HCT116 (cell line): ENCODE measurements at regions not wholly inside any gene's neighbourhood (a gene's known extent, or its start where the extent isn't known, plus 50 kb on each side); places are given as distances from the start of the nearest gene placed in this dataset.

Source experiments
- ATAC-seq: fragments of 200-7000 bp; cut with Tn5 transposase; 2 replicates; pipeline ENCODE4 v1.9.1; 2020; ENCODE audit warnings: mild to moderate bottlenecking, moderate library complexity
- BruUV-seq: library from RNA; stranded (reverse); fragments of 400-500 nt; replicated peaks from 2 replicates; lab custom pipeline; 2021; lab: Mats Ljungman, UMichigan
- CTCF ChIA-PET: fragments of 300-600 bp; sonication (Branson Sonifier 250); formaldehyde crosslinking; loops from one replicate; lab custom pipeline; 2021; ENCODE audit warnings: antibody characterized with exemption; lab: Charles Lee
- POLR2A ChIA-PET: fragments of 300-600, 350-600 bp; sonication (Branson Sonifier 250); formaldehyde crosslinking; loops from one replicate; lab custom pipeline; 2021; ENCODE audit warnings: antibody characterized with exemption; lab: Charles Lee
- RAD21 ChIA-PET, 2 experiments: fragments of 300-600 bp; sonication (Branson Sonifier 250); formaldehyde crosslinking; loops; one replicate each; lab custom pipeline; 2023; ENCODE audit warnings: low total read pairs in 2 of 2; ENCODE audit not compliant: uncharacterized antibody in 2 of 2, unreplicated experiment in 2 of 2, low non-redundant PET in 1 of 2; lab: Charles Lee
- DNase-seq: peaks from one replicate; pipeline ENCODE4 v3.0.0-alpha.2; 2010; ENCODE audit warnings: low read depth, low spot score
- H2AFZ ChIP-seq: fragments of 200-600 bp; shearing (Covaris generic), sonication (generic); 2 replicates; pipeline ENCODE4 v1.6.1; 2017; ENCODE audit warnings: low read depth, mixed run types, mixed read lengths, antibody characterized with exemption, low read length; ENCODE audit not compliant: poor library complexity, severe bottlenecking
- H3K27ac ChIP-seq: 2 replicates; pipeline ENCODE4 v1.5.1; 2012; ENCODE audit warnings: low read depth, low read length
- H3K27me3 ChIP-seq: fragments of 200-600 bp; sonication (generic); 2 replicates; pipeline ENCODE4 v1.6.1; 2016; ENCODE audit warnings: mixed run types, low read length, mixed read lengths; ENCODE audit not compliant: insufficient read depth
- H3K36me3 ChIP-seq, 2 experiments: fragments of 200-500 bp in 1 of 2; fragments of 200-600 bp in 1 of 2; sonication (Bioruptor generic) in 1 of 2; sonication (generic) in 1 of 2; 2 replicates each; pipeline versions ENCODE4 v1.5.1 to v1.6.1; 2014 to 2016; ENCODE audit warnings: low read length in 2 of 2, inconsistent platforms in 1 of 2, mixed read lengths in 1 of 2, mixed run types in 1 of 2; ENCODE audit not compliant: insufficient read depth in 2 of 2, control insufficient read depth in 1 of 2
- H3K4me1 ChIP-seq, 2 experiments: fragments of 200-600 bp in 1 of 2; sonication (generic) in 1 of 2; 2 replicates each; pipeline versions ENCODE4 v1.5.1 to v1.6.1; 2012 to 2017; ENCODE audit warnings: low read length in 2 of 2, inconsistent platforms in 1 of 2, mild to moderate bottlenecking in 1 of 2, mixed read lengths in 1 of 2, mixed run types in 1 of 2, moderate library complexity in 1 of 2; ENCODE audit not compliant: insufficient read depth in 2 of 2, control insufficient read depth in 1 of 2
- H3K4me2 ChIP-seq: fragments of 200-600 bp; sonication (generic); 2 replicates; pipeline ENCODE4 v1.6.1; 2017; ENCODE audit warnings: mixed run types, low read length, mixed read lengths
- H3K4me3 ChIP-seq, 2 experiments: fragments of 200-600 bp in 1 of 2; sonication (generic) in 1 of 2; replicated peaks in 1 of 2; 2 replicates each; pipeline ENCODE4 v1.5.1; 2011 to 2016; ENCODE audit warnings: low read length in 2 of 2, control low read depth in 1 of 2, low read depth in 1 of 2, mild to moderate bottlenecking in 1 of 2, mixed read lengths in 1 of 2, mixed run types in 1 of 2
- H3K79me2 ChIP-seq: fragments of 200-600 bp; sonication (generic); 2 replicates; pipeline ENCODE4 v1.6.1; 2017; ENCODE audit warnings: mild to moderate bottlenecking, mixed run types, low read length, moderate library complexity, mixed read lengths; ENCODE audit not compliant: insufficient read depth
- H3K9ac ChIP-seq: fragments of 200-600 bp; sonication (generic); 2 replicates; pipeline ENCODE4 v1.6.1; 2016; ENCODE audit warnings: low read length, mixed read lengths
- H3K9me2 ChIP-seq: fragments of 200-600 bp; sonication (generic), shearing (Covaris generic); 2 replicates; pipeline ENCODE4 v1.6.1; 2017; ENCODE audit warnings: mixed run types, mild to moderate bottlenecking, moderate library complexity; ENCODE audit not compliant: insufficient read depth
- H3K9me3 ChIP-seq, 2 experiments: fragments of 200-500 bp in 1 of 2; fragments of 200-600 bp in 1 of 2; sonication (Bioruptor generic) in 1 of 2; sonication (generic) in 1 of 2; 2 replicates each; pipeline ENCODE4 v1.6.1; 2014 to 2017; ENCODE audit warnings: low read length in 2 of 2, mixed read lengths in 2 of 2, inconsistent platforms in 1 of 2, low read depth in 1 of 2, mild to moderate bottlenecking in 1 of 2, mixed run types in 1 of 2, moderate library complexity in 1 of 2; ENCODE audit not compliant: control insufficient read depth in 1 of 2, insufficient read depth in 1 of 2
- H4K20me1 ChIP-seq: fragments of 200-600 bp; sonication (generic), shearing (Covaris generic); 2 replicates; pipeline ENCODE4 v1.6.1; 2017; ENCODE audit warnings: mixed run types, mild to moderate bottlenecking, moderate library complexity; ENCODE audit not compliant: insufficient read depth
- ATF3 ChIP-seq: IDR thresholded peaks from 2 replicates; pipeline ENCODE4 v1.6.1; 2012
- CEBPB ChIP-seq: IDR thresholded peaks from 2 replicates; pipeline ENCODE4 v1.6.1; 2012; ENCODE audit warnings: low read depth
- EGR1 ChIP-seq: IDR thresholded peaks from 2 replicates; pipeline ENCODE4 v1.6.1; 2012; ENCODE audit warnings: low read depth
- EZH2phosphoT487 ChIP-seq: fragments of 200-600 bp; IDR thresholded peaks from 2 replicates; pipeline ENCODE4 v1.6.1; 2018; ENCODE audit warnings: antibody characterized with exemption, borderline replicate concordance
- SRF ChIP-seq: IDR thresholded peaks from 2 replicates; pipeline ENCODE4 v1.6.1; 2012; ENCODE audit warnings: low read depth
- TCF7L2 ChIP-seq: IDR thresholded peaks from 2 replicates; pipeline ENCODE4 v1.7.0; 2011; ENCODE audit warnings: borderline replicate concordance, inconsistent platforms; ENCODE audit not compliant: insufficient read depth, insufficient read length; ENCODE audit errors: extremely low read depth
- YY1 ChIP-seq: IDR thresholded peaks from 2 replicates; pipeline ENCODE4 v1.6.1; 2011; ENCODE audit warnings: low read length, low read depth, moderate library complexity, mild to moderate bottlenecking; ENCODE audit not compliant: insufficient replicate concordance; ENCODE audit errors: extremely low read depth
- ZFX ChIP-seq: fragments of 450-650 bp; IDR thresholded peaks from 2 replicates; pipeline ENCODE4 v1.6.1; 2017
- ZNF274 ChIP-seq: fragments of 200-500 bp; sonication (Bioruptor generic); IDR thresholded peaks from 2 replicates; pipeline ENCODE4 v1.6.1; 2014; ENCODE audit warnings: mild to moderate bottlenecking, low read depth, low read length, inconsistent platforms
- intact Hi-C: fragments of 100-400 bp; cut with micrococcal nuclease; formaldehyde crosslinking; loops from 2 replicates; pipeline ENCODE4 v1.10.0; 2022
- TF ChIP-seq, protein P1 (sequence below), 3 experiments: fragments of 200-600 bp in 1 of 3; sonication (generic) in 1 of 3; IDR thresholded peaks in 2 of 3; conservative IDR thresholded peaks in 1 of 3; 2 replicates each; pipeline ENCODE4 v1.5.1; 2012 to 2017; ENCODE audit warnings: low read depth in 2 of 3, low read length in 2 of 3, antibody characterized with exemption in 1 of 3, borderline replicate concordance in 1 of 3, control low read depth in 1 of 3, mild to moderate bottlenecking in 1 of 3, mixed read lengths in 1 of 3, mixed run types in 1 of 3, moderate library complexity in 1 of 3; ENCODE audit not compliant: insufficient read depth in 1 of 3
- TF ChIP-seq, protein P2 (sequence below): IDR thresholded peaks from 2 replicates; pipeline ENCODE4 v1.6.1; 2012; ENCODE audit warnings: low read depth

- TF ChIP-seq, protein P1, sequence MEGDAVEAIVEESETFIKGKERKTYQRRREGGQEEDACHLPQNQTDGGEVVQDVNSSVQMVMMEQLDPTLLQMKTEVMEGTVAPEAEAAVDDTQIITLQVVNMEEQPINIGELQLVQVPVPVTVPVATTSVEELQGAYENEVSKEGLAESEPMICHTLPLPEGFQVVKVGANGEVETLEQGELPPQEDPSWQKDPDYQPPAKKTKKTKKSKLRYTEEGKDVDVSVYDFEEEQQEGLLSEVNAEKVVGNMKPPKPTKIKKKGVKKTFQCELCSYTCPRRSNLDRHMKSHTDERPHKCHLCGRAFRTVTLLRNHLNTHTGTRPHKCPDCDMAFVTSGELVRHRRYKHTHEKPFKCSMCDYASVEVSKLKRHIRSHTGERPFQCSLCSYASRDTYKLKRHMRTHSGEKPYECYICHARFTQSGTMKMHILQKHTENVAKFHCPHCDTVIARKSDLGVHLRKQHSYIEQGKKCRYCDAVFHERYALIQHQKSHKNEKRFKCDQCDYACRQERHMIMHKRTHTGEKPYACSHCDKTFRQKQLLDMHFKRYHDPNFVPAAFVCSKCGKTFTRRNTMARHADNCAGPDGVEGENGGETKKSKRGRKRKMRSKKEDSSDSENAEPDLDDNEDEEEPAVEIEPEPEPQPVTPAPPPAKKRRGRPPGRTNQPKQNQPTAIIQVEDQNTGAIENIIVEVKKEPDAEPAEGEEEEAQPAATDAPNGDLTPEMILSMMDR (IDR thresholded peaks at IDR 0.05 in 2 of 3, conservative IDR thresholded peaks at IDR 0.05 in 1 of 3; ENCODE audit: borderline replicate concordance in 1 of 3, insufficient read depth in 1 of 3, low read depth in 2 of 3, low read length in 2 of 3) = no peak
- TF ChIP-seq ATF3 (no peak), ZFX (no peak), TCF7L2 (no peak), EGR1 (no peak), EZH2phosphoT487 (no peak), SRF (no peak), CEBPB (no peak), YY1 (no peak), ZNF274 (no peak)
Observed at GRCh38 chr17:13428611-13429042, 173.1 kb downstream of the HS3ST3A1 start (continued).

- H2AFZ ChIP-seq = no peak overlapping the region
- no peak overlapping the region for H3K27ac ChIP-seq
- H3K9me3 ChIP-seq = no peaks in the 10 kb centered on the region
- H3K4me1 ChIP-seq = no peaks in the 10 kb centered on the region
- no peaks in the 10 kb centered on the region for H3K79me2 ChIP-seq
- RAD21 ChIA-PET = no interaction called here
- TF ChIP-seq, protein P2, sequence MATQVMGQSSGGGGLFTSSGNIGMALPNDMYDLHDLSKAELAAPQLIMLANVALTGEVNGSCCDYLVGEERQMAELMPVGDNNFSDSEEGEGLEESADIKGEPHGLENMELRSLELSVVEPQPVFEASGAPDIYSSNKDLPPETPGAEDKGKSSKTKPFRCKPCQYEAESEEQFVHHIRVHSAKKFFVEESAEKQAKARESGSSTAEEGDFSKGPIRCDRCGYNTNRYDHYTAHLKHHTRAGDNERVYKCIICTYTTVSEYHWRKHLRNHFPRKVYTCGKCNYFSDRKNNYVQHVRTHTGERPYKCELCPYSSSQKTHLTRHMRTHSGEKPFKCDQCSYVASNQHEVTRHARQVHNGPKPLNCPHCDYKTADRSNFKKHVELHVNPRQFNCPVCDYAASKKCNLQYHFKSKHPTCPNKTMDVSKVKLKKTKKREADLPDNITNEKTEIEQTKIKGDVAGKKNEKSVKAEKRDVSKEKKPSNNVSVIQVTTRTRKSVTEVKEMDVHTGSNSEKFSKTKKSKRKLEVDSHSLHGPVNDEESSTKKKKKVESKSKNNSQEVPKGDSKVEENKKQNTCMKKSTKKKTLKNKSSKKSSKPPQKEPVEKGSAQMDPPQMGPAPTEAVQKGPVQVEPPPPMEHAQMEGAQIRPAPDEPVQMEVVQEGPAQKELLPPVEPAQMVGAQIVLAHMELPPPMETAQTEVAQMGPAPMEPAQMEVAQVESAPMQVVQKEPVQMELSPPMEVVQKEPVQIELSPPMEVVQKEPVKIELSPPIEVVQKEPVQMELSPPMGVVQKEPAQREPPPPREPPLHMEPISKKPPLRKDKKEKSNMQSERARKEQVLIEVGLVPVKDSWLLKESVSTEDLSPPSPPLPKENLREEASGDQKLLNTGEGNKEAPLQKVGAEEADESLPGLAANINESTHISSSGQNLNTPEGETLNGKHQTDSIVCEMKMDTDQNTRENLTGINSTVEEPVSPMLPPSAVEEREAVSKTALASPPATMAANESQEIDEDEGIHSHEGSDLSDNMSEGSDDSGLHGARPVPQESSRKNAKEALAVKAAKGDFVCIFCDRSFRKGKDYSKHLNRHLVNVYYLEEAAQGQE = no peak
- TF ChIP-seq, all 23 proteins: peak for 0
- no peaks in the 10 kb centered on the region for H3K27me3 ChIP-seq
- no peaks in the 10 kb centered on the region for H3K9me2 ChIP-seq
- no peaks in the 10 kb centered on the region for H3K36me3 ChIP-seq
- intact Hi-C loops = no loop called here
- DNase-seq (no peak), ATAC-seq (no peak)
- no peak overlapping the region for H3K4me2 ChIP-seq
- BruUV-seq = no TSS peak
- H3K9ac ChIP-seq = no peak overlapping the region
- CTCF ChIA-PET = no interaction called here
- H3K4me3 ChIP-seq = no peak overlapping the region
- POLR2A ChIA-PET = no interaction called here
- H4K20me1 ChIP-seq = no peaks in the 10 kb centered on the region
Observed at GRCh38 chr17:13426991-13427390, 174.7 kb downstream of the HS3ST3A1 start.
